Stimulated activated CD8-positive, alpha-beta memory T cell treated with anti-CD3 and anti-CD28 coated beads, Interleukin-15, amount 100 ng/mL, for 48 hours (primary cell): ENCODE measurements at regions not wholly inside any gene's neighbourhood (a gene's known extent, or its start where the extent isn't known, plus 50 kb on each side); places are given as distances from the start of the nearest gene placed in this dataset.

ENCODE experiments used
- DNase-seq, 2 donors: peaks; one replicate each; pipeline ENCODE4 v3.0.0-alpha.2; 2020; ENCODE audit warnings: low read depth in 2 of 2

GRCh38 chr12:34291001-34291400 lies 268.7 kb downstream of the ALG10 start:
- DNase-seq, result no peak

GRCh38 chr12:34291426-34291901 lies 269.2 kb downstream of the ALG10 start:
- DNase-seq, result no peak

GRCh38 chr12:34292736-34293625 lies 270.7 kb downstream of the ALG10 start:
- no peak for DNase-seq

GRCh38 chr12:34294137-34294536 lies 271.8 kb downstream of the ALG10 start:
- no peak for DNase-seq

DNA sequence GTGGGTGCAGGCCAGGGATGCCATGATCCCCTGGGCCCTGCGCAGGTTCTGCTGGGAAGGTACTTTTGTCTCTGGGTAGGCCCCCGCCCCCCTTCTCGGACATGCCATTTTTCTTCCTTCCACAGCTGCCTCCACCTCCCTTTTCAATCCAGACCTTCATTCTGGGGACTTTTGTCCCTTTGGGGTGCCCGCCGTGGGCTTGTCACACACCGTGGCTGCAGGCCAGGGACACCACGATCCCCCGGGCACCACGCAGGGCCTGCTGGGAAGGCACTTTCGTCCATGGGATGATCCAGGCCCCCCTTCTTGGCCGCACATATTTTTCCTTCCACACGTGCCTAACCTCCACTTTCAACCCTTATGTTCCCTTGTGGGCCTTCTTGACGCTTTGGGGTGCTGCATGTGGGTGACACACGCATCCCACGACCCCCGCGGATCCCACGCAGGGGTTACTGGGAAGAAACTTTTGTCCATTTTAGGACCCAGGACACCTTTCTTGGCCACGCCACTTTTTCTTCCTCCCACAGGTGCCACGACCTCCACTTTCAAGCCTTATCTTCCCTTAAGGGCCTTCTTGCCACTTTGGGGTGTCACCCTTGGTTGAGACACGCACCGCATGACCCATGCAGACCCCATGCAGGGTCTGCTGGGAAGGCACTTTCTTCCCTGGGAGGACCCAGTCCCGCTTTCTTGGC lies 272.5 kb downstream of the ALG10 start:
- DNase-seq, result no peak

GRCh38 chr12:34295366-34296142 lies 273.3 kb downstream of the ALG10 start:
- no peak for DNase-seq

GRCh38 chr12:34296143-34297041 lies 274.1 kb downstream of the ALG10 start:
- DNase-seq, result no peak

- no peak for DNase-seq
These were observed 275.0 kb downstream of the ALG10 start for GRCh38 chr12:34297126-34297789.

GRCh38 chr12:34297790-34298164 lies 275.5 kb downstream of the ALG10 start:
- no peak for DNase-seq

DNA sequence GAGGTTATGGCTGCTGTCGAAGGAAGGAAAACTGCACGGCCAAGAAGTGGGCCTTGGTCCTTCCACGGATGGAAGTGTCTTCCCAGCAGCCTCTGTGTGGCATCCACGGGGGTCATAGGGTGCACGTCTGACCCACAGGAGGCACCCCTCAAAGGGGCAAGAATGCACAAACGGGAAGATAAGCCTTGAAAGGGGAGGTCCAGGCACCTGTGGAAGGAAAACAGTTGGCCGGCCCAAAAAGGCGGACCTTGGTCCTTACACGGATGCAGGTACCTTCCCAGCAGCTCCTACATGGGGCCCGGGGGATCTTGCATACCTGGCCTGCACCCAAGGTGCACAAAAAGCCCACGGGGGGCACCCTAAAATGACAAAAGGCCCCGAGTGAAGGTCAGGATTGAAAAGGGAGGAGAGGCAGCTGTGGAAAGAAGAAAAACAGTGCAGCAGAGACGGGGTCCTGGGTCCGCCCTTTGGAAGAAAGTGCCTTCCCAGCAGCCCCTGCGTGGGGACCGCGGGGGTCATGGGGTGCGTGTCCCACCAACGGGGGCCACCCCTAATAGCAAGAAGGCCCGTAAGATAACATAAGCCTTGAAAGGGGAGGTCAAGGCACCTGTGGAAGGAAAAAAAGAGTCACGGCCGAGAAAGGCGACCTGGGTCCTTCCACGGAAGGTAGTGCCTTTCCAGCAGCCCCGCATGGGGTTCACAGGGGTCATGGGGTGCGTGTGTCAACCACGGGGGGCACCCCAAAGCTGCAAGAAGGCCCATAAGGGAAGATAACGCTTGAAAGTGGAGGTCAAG lies 276.1 kb downstream of the ALG10 start:
- DNase-seq, result no peak

DNA sequence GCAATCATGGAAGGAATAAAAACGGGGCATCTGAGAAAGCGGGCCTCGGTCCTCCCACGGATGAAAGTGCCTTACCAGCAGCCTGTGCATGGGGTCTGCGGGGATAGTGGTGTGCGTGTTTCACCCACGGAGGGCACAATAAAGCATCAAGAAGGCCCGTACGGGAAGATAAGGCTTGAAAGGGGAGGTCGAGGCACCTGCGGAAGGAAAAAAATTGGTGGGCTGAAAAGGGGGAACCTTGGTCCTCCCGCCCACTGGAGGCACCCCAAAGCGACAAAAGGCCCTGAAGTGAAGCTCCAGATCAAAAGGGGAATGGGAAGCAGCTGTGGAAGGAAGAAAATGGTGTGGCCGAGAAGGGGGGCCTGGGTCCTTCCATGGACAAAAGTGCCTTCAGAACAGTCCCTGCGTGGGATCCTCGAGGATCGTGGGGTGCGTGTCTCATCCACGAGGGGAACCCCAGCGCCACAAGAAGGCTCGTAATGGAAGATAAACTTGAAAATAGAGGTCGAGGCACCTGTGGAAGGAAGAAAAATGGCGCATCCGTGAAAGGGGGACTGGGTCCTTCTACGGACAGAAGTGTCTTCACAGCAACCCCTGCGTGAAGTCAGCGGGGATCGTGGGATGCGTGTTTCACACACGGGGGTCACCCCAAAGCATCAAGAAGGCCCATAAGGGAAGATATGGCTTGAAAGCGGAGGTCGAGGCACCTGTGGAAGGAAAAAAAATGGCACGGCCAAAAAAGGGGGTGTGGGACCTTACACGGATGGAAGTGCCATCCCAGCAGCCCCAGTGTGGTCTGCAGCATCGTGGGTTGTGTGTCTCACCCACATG lies 276.9 kb downstream of the ALG10 start:
- no peak for DNase-seq

- no peak for DNase-seq
These were observed 277.5 kb downstream of the ALG10 start for GRCh38 chr12:34299802-34300193.

GRCh38 chr12:34300376-34301250 lies 278.3 kb downstream of the ALG10 start:
- DNase-seq, result no peak

GRCh38 chr12:34301251-34302130 lies 279.2 kb downstream of the ALG10 start:
- no peak for DNase-seq

DNA sequence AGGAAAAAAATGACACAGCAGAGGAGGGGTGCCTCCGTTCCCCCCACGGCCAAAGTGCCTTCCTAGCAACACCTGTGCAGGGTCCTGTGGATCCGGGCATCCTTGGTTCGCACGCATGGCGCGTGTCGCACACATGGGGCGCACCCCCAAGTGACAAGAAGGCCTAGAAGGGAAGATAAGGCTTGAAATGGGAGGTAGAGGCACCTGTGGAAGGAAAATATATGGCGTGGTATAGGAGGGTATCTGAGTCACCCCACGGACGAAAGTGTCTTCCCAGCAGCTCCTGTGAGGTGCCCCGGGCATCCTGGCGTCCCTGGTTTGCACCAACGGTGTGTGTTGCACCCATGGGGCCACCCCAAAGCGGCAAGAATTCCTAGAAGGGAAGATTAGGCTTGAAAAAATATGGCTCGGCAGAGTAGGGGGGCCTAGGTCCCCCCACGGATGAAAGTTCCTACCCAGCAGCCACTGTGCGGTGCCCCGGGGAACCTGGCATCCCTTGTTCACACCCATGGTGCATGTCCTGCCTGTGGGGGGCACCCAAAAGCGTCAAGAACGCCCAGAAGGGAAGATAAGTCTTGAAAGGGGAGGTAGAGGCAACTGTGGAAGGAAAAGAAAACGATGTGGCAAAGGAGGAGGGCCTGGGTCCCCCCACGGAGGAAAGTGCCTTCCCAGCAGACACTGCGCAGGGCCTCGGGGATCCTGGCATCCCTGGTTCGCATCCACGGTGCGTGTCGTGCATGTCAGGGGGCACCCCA lies 280.0 kb downstream of the ALG10 start:
- no peak for DNase-seq
